Retinal pigment epithelial cell (primary cell): ENCODE measurements at regions not wholly inside any gene's neighbourhood (a gene's known extent, or its start where the extent isn't known, plus 50 kb on each side); places are given as distances from the start of the nearest gene placed in this dataset.

ENCODE experiments used
- DNase-seq: peaks from one replicate; pipeline ENCODE4 v3.0.0-alpha.2; 2010; ENCODE audit warnings: low read depth
- H3K4me3 ChIP-seq: 2 replicates; pipeline ENCODE4 v1.5.1; 2011; ENCODE audit warnings: mild to moderate bottlenecking, low read length, control low read depth, moderate library complexity
- CTCF ChIP-seq: conservative IDR thresholded peaks from 2 replicates; pipeline ENCODE4 v1.5.1; 2011; ENCODE audit warnings: low read depth, low read length, control low read depth, inconsistent platforms

- no peak for DNase-seq
- H3K4me3 ChIP-seq: no peak overlapping the region
- peak; percentile 40 for TF ChIP-seq CTCF
These were observed 57.3 kb upstream of the TCEAL2 start for GRCh38 chrX:102067966-102068723.

GRCh38 chrX:102063445-102064074 is 61.9 kb upstream of the TCEAL2 start:
- TF ChIP-seq CTCF: no peak

GRCh38 chrX:102044496-102044895 is 81.0 kb upstream of the TCEAL2 start:
- no peak for DNase-seq
- TF ChIP-seq CTCF: no peak
- no peak overlapping the region for H3K4me3 ChIP-seq

More at GRCh38 chrX:102063445-102064074, 61.9 kb upstream of the TCEAL2 start:
- H3K4me3 ChIP-seq: no peak overlapping the region
- DNase-seq: no peak

GRCh38 chrX:102043380-102043779 is 82.1 kb upstream of the TCEAL2 start:
- no peak for DNase-seq
- TF ChIP-seq CTCF: no peak
- H3K4me3 ChIP-seq: no peak overlapping the region

GRCh38 chrX:102042372-102043325 is 82.8 kb upstream of the TCEAL2 start:
- TF ChIP-seq CTCF: no peak
- DNase-seq: no peak
- H3K4me3 ChIP-seq: no peak overlapping the region

GRCh38 chrX:102029026-102029425 is 96.5 kb upstream of the TCEAL2 start:
- no peak for TF ChIP-seq CTCF
- no peak overlapping the region for H3K4me3 ChIP-seq
- no peak for DNase-seq
